ENCODE measurements at regions not wholly inside any gene's neighbourhood (a gene's known extent, or its start where the extent isn't known, plus 50 kb on each side); places are given as distances from the start of the nearest gene placed in this dataset.

GRCh38 chr13:68347220-68347619 lies 1117.1 kb upstream of the PCDH9 start (continued):
- TF ChIP-seq, protein P1, sequence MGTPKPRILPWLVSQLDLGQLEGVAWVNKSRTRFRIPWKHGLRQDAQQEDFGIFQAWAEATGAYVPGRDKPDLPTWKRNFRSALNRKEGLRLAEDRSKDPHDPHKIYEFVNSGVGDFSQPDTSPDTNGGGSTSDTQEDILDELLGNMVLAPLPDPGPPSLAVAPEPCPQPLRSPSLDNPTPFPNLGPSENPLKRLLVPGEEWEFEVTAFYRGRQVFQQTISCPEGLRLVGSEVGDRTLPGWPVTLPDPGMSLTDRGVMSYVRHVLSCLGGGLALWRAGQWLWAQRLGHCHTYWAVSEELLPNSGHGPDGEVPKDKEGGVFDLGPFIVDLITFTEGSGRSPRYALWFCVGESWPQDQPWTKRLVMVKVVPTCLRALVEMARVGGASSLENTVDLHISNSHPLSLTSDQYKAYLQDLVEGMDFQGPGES (IDR thresholded peaks at IDR 0.05; ENCODE audit: low read depth, low read length): no peak
- no peak for TF ChIP-seq TCF12 (IDR thresholded peaks at IDR 0.05)
- no peak for TF ChIP-seq RFX5 (IDR thresholded peaks at IDR 0.05; ENCODE audit: low read length)
- TF ChIP-seq, protein P2, sequence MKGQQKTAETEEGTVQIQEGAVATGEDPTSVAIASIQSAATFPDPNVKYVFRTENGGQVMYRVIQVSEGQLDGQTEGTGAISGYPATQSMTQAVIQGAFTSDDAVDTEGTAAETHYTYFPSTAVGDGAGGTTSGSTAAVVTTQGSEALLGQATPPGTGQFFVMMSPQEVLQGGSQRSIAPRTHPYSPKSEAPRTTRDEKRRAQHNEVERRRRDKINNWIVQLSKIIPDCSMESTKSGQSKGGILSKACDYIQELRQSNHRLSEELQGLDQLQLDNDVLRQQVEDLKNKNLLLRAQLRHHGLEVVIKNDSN (IDR thresholded peaks at IDR 0.05; ENCODE audit: borderline replicate concordance, low read depth): no peak

DNA sequence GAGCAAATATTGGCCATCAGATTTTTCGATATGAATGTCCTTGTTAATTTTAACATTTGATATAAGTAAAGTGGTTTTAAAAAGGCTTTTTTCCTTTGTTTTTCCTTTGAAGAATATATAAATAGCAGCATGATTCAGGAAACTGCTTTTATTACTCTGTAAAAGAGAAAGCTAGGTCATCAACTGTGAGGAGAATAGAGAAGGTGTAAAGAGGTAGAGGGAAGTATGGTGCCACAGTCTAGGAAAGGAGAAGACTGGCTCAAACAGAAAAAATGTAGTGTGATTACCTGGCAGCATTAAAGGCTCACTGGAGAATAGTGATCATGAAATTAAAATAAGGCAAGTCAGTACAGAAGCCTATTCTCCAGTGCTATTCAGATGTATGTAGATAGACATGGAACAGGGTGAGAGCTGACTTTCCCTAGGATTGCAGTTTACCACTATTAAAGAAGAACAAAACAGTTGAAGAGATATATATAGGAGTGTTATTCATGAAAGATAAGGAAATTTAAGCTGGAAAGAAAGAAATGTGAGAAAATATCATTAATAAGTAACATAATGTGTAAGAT lies 1115.9 kb upstream of the PCDH9 start:
- H3K36me3 ChIP-seq (replicated peaks in 1 of 2; ENCODE audit: control insufficient read depth in 1 of 2, insufficient read depth in 2 of 2, low read length in 1 of 2): no peaks in the 10 kb centered on the region

More for the DNA sequence above, 1115.9 kb upstream of the PCDH9 start:
- 27% methylated on average over 1 of the region's 1 CpG for WGBS (ENCODE audit: low lambda C conversion rate)
- Histone ChIP-seq H3F3A (replicated peaks; ENCODE audit: insufficient read depth) (no peaks in the 10 kb centered on the region), H3K27ac (ENCODE audit: low read depth in 2 of 2, low read length in 1 of 2) (no peak overlapping the region), H3K9me3 (no peaks in the 10 kb centered on the region), H3K9ac (no peak overlapping the region), H3K4me3 (ENCODE audit: low read depth in 2 of 2, low read length in 1 of 2) (no peak overlapping the region), H3K27me3 (ENCODE audit: insufficient read depth) (no peaks in the 10 kb centered on the region), H3K4me2 (no peak overlapping the region), H2AFZ (ENCODE audit: low read depth) (no peak overlapping the region), H3K79me2 (ENCODE audit: insufficient read depth) (no peaks in the 10 kb centered on the region), H4K20me1 (ENCODE audit: insufficient read depth) (no peaks in the 10 kb centered on the region), H3K4me1 (ENCODE audit: control insufficient read depth in 1 of 2, insufficient read depth in 2 of 2, low read depth in 1 of 2, low read length in 1 of 2) (no peaks in the 10 kb centered on the region), H3K9me2 (no peaks in the 10 kb centered on the region)
- ChIA-PET CTCF (interaction anchor here (0.5 kb wide), 1 partner anchor 547 kb away, joined by 3 read pairs; no protein-coding TSS in a partner anchor), POLR2A (no interaction called here)
- no peak for DNase-seq
- TF ChIP-seq RCOR1 (IDR thresholded peaks at IDR 0.05; ENCODE audit: low read length) (no peak), ELF1 (IDR thresholded peaks at IDR 0.05) (no peak), RXRA (IDR thresholded peaks at IDR 0.05; ENCODE audit: borderline replicate concordance, low read depth) (no peak), TCF12 (IDR thresholded peaks at IDR 0.05) (no peak), EP300 (IDR thresholded peaks at IDR 0.05; ENCODE audit: borderline replicate concordance in 1 of 2, low read depth in 1 of 2, low read length in 1 of 2) (no peak), MEF2A (IDR thresholded peaks at IDR 0.05; ENCODE audit: borderline replicate concordance, low read depth) (no peak), FOXM1 (IDR thresholded peaks at IDR 0.05; ENCODE audit: low read depth) (no peak), POLR2AphosphoS5 (IDR thresholded peaks at IDR 0.05; ENCODE audit: low read depth, low read length) (no peak), TAF1 (IDR thresholded peaks at IDR 0.05; ENCODE audit: borderline replicate concordance, low read depth, low read length) (no peak), SMC3 (IDR thresholded peaks at IDR 0.05; ENCODE audit: low read depth, low read length) (no peak), RAD21 (IDR thresholded peaks at IDR 0.05; ENCODE audit: low read length) (no peak), GATA2 (CRISPR knock-in tag; IDR thresholded peaks at IDR 0.05) (no peak), RFX5 (IDR thresholded peaks at IDR 0.05; ENCODE audit: low read length) (no peak), ZBTB33 (IDR thresholded peaks at IDR 0.05; ENCODE audit: borderline replicate concordance, low read depth) (no peak)
- TF ChIP-seq, protein P1 (IDR thresholded peaks at IDR 0.05; ENCODE audit: low read depth, low read length): no peak

Measured in SK-N-SH (cell line).